DND-41 (cell line): ENCODE measurements at regions not wholly inside any gene's neighbourhood (a gene's known extent, or its start where the extent isn't known, plus 50 kb on each side); places are given as distances from the start of the nearest gene placed in this dataset.

Experiments
- ATAC-seq: fragments of 200-7000 bp; cut with Tn5 transposase; 3 replicates; pipeline ENCODE4 v1.9.1; 2021; ENCODE audit warnings: low read depth; ENCODE audit not compliant: insufficient read depth
- DNase-seq: peaks from one replicate; pipeline ENCODE4 v3.0.0-alpha.2; 2020
- H2AFZ ChIP-seq: 2 replicates; pipeline ENCODE4 v1.6.0; 2012; ENCODE audit warnings: low read depth, low read length
- H3K27ac ChIP-seq: 2 replicates; pipeline ENCODE4 v1.5.1; 2012; ENCODE audit warnings: low read length, inconsistent platforms
- H3K27me3 ChIP-seq: fragments of 200-600 bp; sonication (generic); 2 replicates; pipeline ENCODE4 v1.6.0; 2012; ENCODE audit warnings: low read length, mild to moderate bottlenecking, inconsistent platforms; ENCODE audit not compliant: insufficient read depth, poor library complexity
- H3K36me3 ChIP-seq: 2 replicates; pipeline ENCODE4 v1.5.1; 2012; ENCODE audit warnings: low read length, inconsistent platforms; ENCODE audit not compliant: insufficient read depth
- H3K4me1 ChIP-seq: 2 replicates; pipeline ENCODE4 v1.5.1; 2012; ENCODE audit warnings: mild to moderate bottlenecking, low read length; ENCODE audit not compliant: insufficient read depth
- H3K4me2 ChIP-seq: 2 replicates; pipeline ENCODE4 v1.6.0; 2012; ENCODE audit warnings: mild to moderate bottlenecking, moderate library complexity, low read length, inconsistent platforms; ENCODE audit not compliant: insufficient read depth
- H3K4me3 ChIP-seq, 2 experiments: fragments of 200-600 bp in 1 of 2; shearing (Covaris generic) in 1 of 2; 2 replicates each; pipeline ENCODE4 v1.5.1; 2012 to 2016; ENCODE audit warnings: inconsistent platforms in 2 of 2, low read length in 2 of 2, mild to moderate bottlenecking in 2 of 2, low read depth in 1 of 2, moderate library complexity in 1 of 2
- H3K79me2 ChIP-seq: 2 replicates; pipeline ENCODE4 v1.6.0; 2012; ENCODE audit warnings: low read length, inconsistent platforms; ENCODE audit not compliant: insufficient read depth
- H3K9ac ChIP-seq: 2 replicates; pipeline ENCODE4 v1.6.0; 2012; ENCODE audit warnings: low read depth, mild to moderate bottlenecking, inconsistent platforms, low read length, moderate library complexity
- H3K9me3 ChIP-seq: 2 replicates; pipeline ENCODE4 v1.5.1; 2012; ENCODE audit warnings: low read length, moderate library complexity, mild to moderate bottlenecking, inconsistent platforms; ENCODE audit not compliant: insufficient read depth, severe bottlenecking
- H4K20me1 ChIP-seq: 2 replicates; pipeline ENCODE4 v1.6.0; 2012; ENCODE audit warnings: low read length; ENCODE audit not compliant: insufficient read depth
- CTCF ChIP-seq: IDR thresholded peaks from 2 replicates; pipeline ENCODE4 v1.5.1; 2012; ENCODE audit warnings: borderline replicate concordance, low read length, moderate library complexity, mild to moderate bottlenecking; ENCODE audit not compliant: poor library complexity, severe bottlenecking; ENCODE audit errors: extremely low read depth
- EZH2 ChIP-seq: IDR thresholded peaks from 3 replicates; pipeline ENCODE4 v1.6.1; 2012; ENCODE audit warnings: borderline replicate concordance, low read depth, mild to moderate bottlenecking, moderate library complexity, low read length, inconsistent platforms; ENCODE audit not compliant: severe bottlenecking

- H2AFZ ChIP-seq, result no peak overlapping the region
- ATAC-seq (no peak), DNase-seq (no peak)
- H3K4me2 ChIP-seq, result no peak overlapping the region
- H4K20me1 ChIP-seq, result no peaks in the 10 kb centered on the region
- H3K36me3 ChIP-seq, result no peaks in the 10 kb centered on the region
- no peak overlapping the region for H3K4me3 ChIP-seq
- H3K9me3 ChIP-seq, result peaks cover 14% of the 10 kb centered on the region
- H3K27ac ChIP-seq, result no peak overlapping the region
- H3K4me1 ChIP-seq, result no peaks in the 10 kb centered on the region
- TF ChIP-seq EZH2 (no peak), CTCF (no peak)
- no peaks in the 10 kb centered on the region for H3K27me3 ChIP-seq
- H3K79me2 ChIP-seq, result no peaks in the 10 kb centered on the region
- no peak overlapping the region for H3K9ac ChIP-seq
These were observed 64.3 kb upstream of the ZNF716 start for GRCh38 chr7:57385668-57386067.

GRCh38 chr7:57388761-57389160 is 61.2 kb upstream of the ZNF716 start:
- H3K4me1 ChIP-seq, result no peaks in the 10 kb centered on the region
- no peak overlapping the region for H3K4me3 ChIP-seq
- no peak overlapping the region for H3K9ac ChIP-seq
- no peaks in the 10 kb centered on the region for H3K79me2 ChIP-seq
- no peak for TF ChIP-seq CTCF
- no peak for TF ChIP-seq EZH2
- DNase-seq, result no peak
- H3K27ac ChIP-seq, result no peak overlapping the region
- no peak for ATAC-seq
- H3K4me2 ChIP-seq, result no peak overlapping the region
- H3K9me3 ChIP-seq, result peaks cover 5% of the 10 kb centered on the region
- no peaks in the 10 kb centered on the region for H3K27me3 ChIP-seq
- H4K20me1 ChIP-seq, result no peaks in the 10 kb centered on the region
- no peak overlapping the region for H2AFZ ChIP-seq
- H3K36me3 ChIP-seq, result no peaks in the 10 kb centered on the region

- no peaks in the 10 kb centered on the region for H4K20me1 ChIP-seq
- no peak overlapping the region for H3K27ac ChIP-seq
- no peaks in the 10 kb centered on the region for H3K79me2 ChIP-seq
- no peak overlapping the region for H3K4me2 ChIP-seq
- no peak overlapping the region for H3K9ac ChIP-seq
- ATAC-seq (no peak), DNase-seq (no peak)
- TF ChIP-seq CTCF (no peak), EZH2 (no peak)
- no peaks in the 10 kb centered on the region for H3K27me3 ChIP-seq
- H3K4me1 ChIP-seq, result no peaks in the 10 kb centered on the region
- H3K36me3 ChIP-seq, result no peaks in the 10 kb centered on the region
- no peak overlapping the region for H2AFZ ChIP-seq
- H3K4me3 ChIP-seq, result no peak overlapping the region
- no peaks in the 10 kb centered on the region for H3K9me3 ChIP-seq
These were observed 51.4 kb upstream of the ZNF716 start for GRCh38 chr7:57398548-57398947.
